ENCODE measurements at regions not wholly inside any gene's neighbourhood (a gene's known extent, or its start where the extent isn't known, plus 50 kb on each side); places are given as distances from the start of the nearest gene placed in this dataset.

DNA sequence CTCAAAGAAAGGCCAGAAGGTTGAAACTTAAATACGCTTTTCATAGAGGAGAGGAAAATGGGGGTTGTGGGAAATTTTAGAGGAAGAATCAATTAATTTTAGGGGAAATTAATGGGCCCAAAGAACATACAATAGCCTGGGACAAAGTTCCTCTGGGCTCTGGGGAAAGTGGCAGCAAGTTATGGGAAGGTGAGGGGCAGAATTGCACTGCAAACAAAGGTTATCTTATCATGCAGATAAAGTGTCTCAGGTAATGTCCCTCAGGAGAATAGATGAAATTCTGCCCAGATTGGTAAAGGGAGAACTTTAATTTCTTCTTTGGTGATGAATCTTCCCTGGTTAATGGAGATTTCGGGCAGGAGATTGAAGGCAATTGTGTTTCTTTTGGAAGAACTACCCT, 326.1 kb upstream of the SLC24A2 start:
- no peak for TF ChIP-seq POLR2AphosphoS5 (IDR thresholded peaks at IDR 0.05; ENCODE audit: low read depth, low read length)
- TF ChIP-seq EZH2 (IDR thresholded peaks at IDR 0.05; ENCODE audit: low read depth, low read length, severe bottlenecking) = no peak
- no peak for TF ChIP-seq EGR1 (IDR thresholded peaks at IDR 0.05; ENCODE audit: borderline replicate concordance, low read depth, low read length)
- no peak for TF ChIP-seq POLR2A (IDR thresholded peaks at IDR 0.05; ENCODE audit: control extremely low read depth in 1 of 2, low read depth in 2 of 2, low read length in 2 of 2)
- no peak for TF ChIP-seq SRF (IDR thresholded peaks at IDR 0.05; ENCODE audit: low read depth, low read length)
- no peak for TF ChIP-seq CTCF (IDR thresholded peaks at IDR 0.05; ENCODE audit: control extremely low read depth in 1 of 3, insufficient read depth in 1 of 3, low read depth in 1 of 3, low read length in 3 of 3)
- no peak for TF ChIP-seq TBP (IDR thresholded peaks at IDR 0.05; ENCODE audit: low read depth, low read length)
- TF ChIP-seq, protein P1, sequence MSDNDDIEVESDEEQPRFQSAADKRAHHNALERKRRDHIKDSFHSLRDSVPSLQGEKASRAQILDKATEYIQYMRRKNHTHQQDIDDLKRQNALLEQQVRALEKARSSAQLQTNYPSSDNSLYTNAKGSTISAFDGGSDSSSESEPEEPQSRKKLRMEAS (IDR thresholded peaks at IDR 0.05) = no peak
- no peak for TF ChIP-seq CBX5 (IDR thresholded peaks at IDR 0.05; ENCODE audit: low read depth, low read length)
- no peak for TF ChIP-seq SUZ12 (IDR thresholded peaks at IDR 0.05; ENCODE audit: low read length)
- TF ChIP-seq SAP30 (IDR thresholded peaks at IDR 0.05; ENCODE audit: insufficient read depth, insufficient replicate concordance, low read length) = no peak

Data from H1 (cell line).